SK-N-MC (cell line): ENCODE measurements at regions not wholly inside any gene's neighbourhood (a gene's known extent, or its start where the extent isn't known, plus 50 kb on each side); places are given as distances from the start of the nearest gene placed in this dataset.

Experiments used
- DNase-seq: peaks from one replicate; pipeline ENCODE4 v3.0.0-alpha.2; 2011; ENCODE audit warnings: low read depth, low spot score
- H3K27ac ChIP-seq: fragments of 200-600 bp; sonication (generic); 2 replicates; pipeline ENCODE4 v1.5.1; 2016; ENCODE audit warnings: mixed run types
- H3K36me3 ChIP-seq: fragments of 200-600 bp; sonication (generic); 2 replicates; pipeline ENCODE4 v1.6.1; 2017; ENCODE audit warnings: antibody characterized with exemption, low read length, mixed read lengths; ENCODE audit not compliant: insufficient read depth
- H3K4me3 ChIP-seq: fragments of 200-600 bp; sonication (generic); 2 replicates; pipeline ENCODE4 v1.5.1; 2016
- H3K9ac ChIP-seq: fragments of 200-600 bp; sonication (generic); 2 replicates; pipeline ENCODE4 v1.8.0; 2017; ENCODE audit warnings: mixed run types, mixed read lengths; ENCODE audit not compliant: insufficient read length
- H3K9me3 ChIP-seq: fragments of 200-600 bp; sonication (generic); 2 replicates; pipeline ENCODE4 v1.6.1; 2017; ENCODE audit warnings: low read depth, mild to moderate bottlenecking, antibody characterized with exemption, low read length, moderate library complexity, mixed read lengths
- EZH2 ChIP-seq: fragments of 200-600 bp; sonication (generic); IDR thresholded peaks from one replicate; pipeline ENCODE4 v1.6.1; 2017; ENCODE audit warnings: antibody characterized with exemption

- Histone ChIP-seq H3K9ac (no peak overlapping the region), H3K9me3 (no peaks in the 10 kb centered on the region), H3K4me3 (no peak overlapping the region), H3K36me3 (no peaks in the 10 kb centered on the region), H3K27ac (no peak overlapping the region)
- DNase-seq: no peak
- no peak for TF ChIP-seq EZH2
These were observed 181.0 kb downstream of the CHRDL1 start for GRCh38 chrX:110614596-110614995.
